Breast epithelium (tissue), 3 donors: ENCODE measurements at regions not wholly inside any gene's neighbourhood (a gene's known extent, or its start where the extent isn't known, plus 50 kb on each side); places are given as distances from the start of the nearest gene placed in this dataset.
"Not testable (repeated sequence)": the region's sequence is repeated elsewhere in the genome, so short reads cannot be mapped to it uniquely, and the experiment has no call there.

Experiments used
- POLR2A ChIP-seq: fragments of 450-650 bp; IDR thresholded peaks from one replicate; pipeline ENCODE4 v1.6.1; 2016; ENCODE audit warnings: antibody characterized with exemption, mild to moderate bottlenecking, moderate library complexity
- POLR2AphosphoS5 ChIP-seq, 3 donors: sonication (generic); formaldehyde crosslinking; IDR thresholded peaks; one replicate each; pipeline ENCODE4 v1.6.1; 2017; ENCODE audit warnings: antibody characterized with exemption in 3 of 3
- TF ChIP-seq, protein P1 (sequence below), 3 donors: fragments of 450-650 bp; IDR thresholded peaks; one replicate each; pipeline ENCODE4 v1.5.1; 2016 to 2017; ENCODE audit warnings: antibody characterized with exemption in 3 of 3, mild to moderate bottlenecking in 3 of 3, moderate library complexity in 3 of 3

GRCh38 chr9:94420098-94420497 is 91.7 kb upstream of the NUTM2F start:
- TF ChIP-seq POLR2A; POLR2AphosphoS5 (IDR thresholded peaks at IDR 0.05): not testable (repeated sequence)
- TF ChIP-seq, protein P1, sequence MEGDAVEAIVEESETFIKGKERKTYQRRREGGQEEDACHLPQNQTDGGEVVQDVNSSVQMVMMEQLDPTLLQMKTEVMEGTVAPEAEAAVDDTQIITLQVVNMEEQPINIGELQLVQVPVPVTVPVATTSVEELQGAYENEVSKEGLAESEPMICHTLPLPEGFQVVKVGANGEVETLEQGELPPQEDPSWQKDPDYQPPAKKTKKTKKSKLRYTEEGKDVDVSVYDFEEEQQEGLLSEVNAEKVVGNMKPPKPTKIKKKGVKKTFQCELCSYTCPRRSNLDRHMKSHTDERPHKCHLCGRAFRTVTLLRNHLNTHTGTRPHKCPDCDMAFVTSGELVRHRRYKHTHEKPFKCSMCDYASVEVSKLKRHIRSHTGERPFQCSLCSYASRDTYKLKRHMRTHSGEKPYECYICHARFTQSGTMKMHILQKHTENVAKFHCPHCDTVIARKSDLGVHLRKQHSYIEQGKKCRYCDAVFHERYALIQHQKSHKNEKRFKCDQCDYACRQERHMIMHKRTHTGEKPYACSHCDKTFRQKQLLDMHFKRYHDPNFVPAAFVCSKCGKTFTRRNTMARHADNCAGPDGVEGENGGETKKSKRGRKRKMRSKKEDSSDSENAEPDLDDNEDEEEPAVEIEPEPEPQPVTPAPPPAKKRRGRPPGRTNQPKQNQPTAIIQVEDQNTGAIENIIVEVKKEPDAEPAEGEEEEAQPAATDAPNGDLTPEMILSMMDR (IDR thresholded peaks at IDR 0.05), result not testable (repeated sequence)
